Stimulated activated CD4-positive, alpha-beta T cell treated with anti-CD3 and anti-CD28 coated beads, Interleukin-12 subunit alpha, Interleukin-12 subunit beta, amount 100 ng/mL, for 24 hours (primary cell): ENCODE measurements at regions not wholly inside any gene's neighbourhood (a gene's known extent, or its start where the extent isn't known, plus 50 kb on each side); places are given as distances from the start of the nearest gene placed in this dataset.
"Not testable (repeated sequence)": the region's sequence is repeated elsewhere in the genome, so short reads cannot be mapped to it uniquely, and the experiment has no call there.

Source experiments
- DNase-seq, 2 experiments: peaks; one replicate each; pipeline ENCODE4 v3.0.0-alpha.2; 2020; ENCODE audit warnings: low read depth in 2 of 2

- no peak for DNase-seq
Observed at GRCh38 chr20:63145156-63145555, 70.8 kb downstream of the YTHDF1 start.

DNA sequence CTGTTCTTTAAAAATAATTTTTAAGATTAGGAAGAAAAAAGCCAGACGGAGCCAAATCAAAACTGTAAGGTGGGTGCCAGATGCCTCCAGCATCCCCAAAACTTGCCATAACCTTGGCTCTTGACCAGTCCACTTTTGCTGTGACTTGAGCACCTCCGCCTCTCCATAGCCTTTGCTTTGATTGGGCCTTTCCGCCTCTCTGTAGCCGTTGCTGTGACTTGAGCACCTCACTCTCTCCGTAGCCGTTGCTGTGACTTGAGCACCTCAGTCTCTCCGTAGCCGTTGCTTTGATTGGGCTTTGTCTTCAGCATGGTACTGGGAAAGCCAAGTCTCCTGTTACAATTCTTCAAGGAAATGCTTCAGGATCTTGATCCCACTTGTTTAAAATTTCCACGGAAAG is 73.0 kb downstream of the YTHDF1 start:
- no peak for DNase-seq

DNA sequence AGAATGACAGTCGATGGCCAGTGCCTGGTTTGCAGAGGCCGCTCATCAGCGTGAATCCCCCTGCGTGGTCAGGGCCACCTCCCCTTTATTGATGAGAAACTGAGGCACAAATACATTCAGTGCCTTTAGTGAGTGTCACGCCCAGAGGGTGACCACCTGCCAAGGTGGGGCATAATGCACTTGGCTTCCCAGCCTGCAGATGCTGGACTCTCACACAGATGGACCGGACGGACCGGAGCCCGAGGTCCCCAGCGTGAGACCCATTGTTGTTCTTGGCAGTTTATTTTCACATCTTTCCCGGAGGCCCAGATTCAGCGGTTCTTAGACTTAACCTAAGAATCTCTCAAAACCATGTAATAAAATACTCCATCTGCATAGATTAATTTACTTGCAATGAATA is 74.4 kb downstream of the YTHDF1 start:
- DNase-seq, result no peak

DNA sequence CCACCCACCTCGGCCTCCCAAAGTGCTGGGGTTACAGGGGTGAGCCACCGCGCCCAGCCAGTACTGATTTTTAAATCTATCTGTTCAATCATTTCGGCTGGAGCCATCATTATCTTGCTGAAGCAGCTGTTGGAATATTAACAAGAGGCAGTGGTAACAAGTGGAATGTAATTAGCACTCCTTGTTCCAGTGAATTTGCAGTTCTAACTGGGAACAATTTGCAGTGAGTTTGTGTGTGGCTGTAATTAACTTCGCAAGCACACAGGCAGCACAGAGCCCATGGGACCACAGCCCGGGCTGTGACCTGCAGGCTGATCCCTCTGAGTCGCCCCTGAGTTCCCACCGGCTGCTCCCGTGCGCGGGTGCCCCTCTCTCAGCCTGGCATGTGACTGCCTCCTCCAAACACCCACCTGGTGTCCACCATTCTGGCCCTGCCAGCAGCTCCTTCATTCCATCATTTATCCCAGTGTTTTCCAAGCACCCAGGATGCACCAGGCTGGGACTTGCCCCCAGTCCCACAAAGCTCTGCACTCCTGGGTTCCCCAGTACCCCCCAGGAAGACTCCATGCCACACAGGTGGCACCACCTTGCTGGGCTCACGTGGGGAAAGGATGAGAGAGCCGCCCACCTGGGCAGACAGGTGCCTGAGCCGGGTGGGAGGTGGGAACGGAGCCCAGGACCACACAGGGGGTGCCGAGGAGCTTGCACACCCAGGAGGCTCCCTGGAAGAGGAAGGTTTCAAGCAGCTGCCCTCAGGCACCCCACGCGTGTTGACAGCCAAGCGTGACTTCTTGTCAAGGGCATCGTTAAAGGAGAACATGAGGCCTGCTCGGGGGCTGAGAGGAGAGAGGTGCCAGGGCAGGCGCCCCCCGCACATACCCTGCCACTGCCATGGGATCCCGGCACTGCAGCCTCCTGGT is 75.2 kb downstream of the YTHDF1 start:
- DNase-seq, result no peak

DNA sequence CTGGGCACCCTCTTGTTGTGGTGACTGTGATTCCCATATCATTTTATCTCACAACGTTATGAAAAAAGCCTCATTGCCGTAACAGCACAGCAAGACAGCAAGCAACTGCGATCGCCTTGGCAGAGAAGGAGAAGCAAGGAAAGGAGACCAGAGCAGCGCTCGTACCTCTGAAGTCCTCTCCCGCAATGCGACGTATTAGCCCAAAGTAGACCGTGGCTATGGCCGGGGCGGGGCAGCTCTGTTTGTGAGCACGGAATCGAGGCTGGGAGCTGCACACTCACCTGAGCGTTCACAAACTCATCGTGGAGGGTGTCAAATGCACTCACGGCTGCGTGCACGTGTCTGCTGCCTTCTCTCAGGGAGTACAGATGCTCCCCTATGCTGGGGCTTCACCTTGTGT is 76.1 kb downstream of the YTHDF1 start:
- no peak for DNase-seq

- no peak for DNase-seq
Observed at GRCh38 chr20:63139356-63139755, 76.6 kb downstream of the YTHDF1 start.

GRCh38 chr20:63138855-63139341 is 77.0 kb downstream of the YTHDF1 start:
- DNase-seq, result no peak

DNA sequence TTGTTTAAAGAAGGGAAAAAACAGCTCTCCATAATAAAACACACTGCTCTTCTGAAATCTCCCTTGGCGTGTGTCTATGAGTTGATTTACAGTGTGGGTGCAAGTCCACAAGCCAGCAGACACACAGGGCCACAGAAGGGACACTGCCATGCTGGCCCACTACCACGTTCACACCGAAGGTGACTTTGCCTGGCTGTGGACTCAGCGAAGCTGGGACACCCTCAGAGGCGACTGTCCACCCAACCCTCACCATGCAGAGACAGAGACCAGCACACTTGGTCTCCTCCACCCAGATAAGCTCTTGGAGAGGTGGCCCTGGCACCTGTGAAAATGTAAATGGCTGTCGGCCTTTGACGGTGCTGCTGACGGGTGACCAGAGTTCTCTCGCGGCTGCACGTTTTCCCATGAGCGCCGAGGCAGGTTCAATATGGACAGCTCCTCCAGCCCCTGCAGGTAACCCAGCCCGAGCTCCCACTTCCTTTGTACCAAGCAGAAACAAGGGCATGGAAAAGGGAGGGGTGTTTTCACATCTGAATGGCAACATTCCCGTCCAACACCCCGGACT is 78.0 kb downstream of the YTHDF1 start:
- DNase-seq, result no peak

DNA sequence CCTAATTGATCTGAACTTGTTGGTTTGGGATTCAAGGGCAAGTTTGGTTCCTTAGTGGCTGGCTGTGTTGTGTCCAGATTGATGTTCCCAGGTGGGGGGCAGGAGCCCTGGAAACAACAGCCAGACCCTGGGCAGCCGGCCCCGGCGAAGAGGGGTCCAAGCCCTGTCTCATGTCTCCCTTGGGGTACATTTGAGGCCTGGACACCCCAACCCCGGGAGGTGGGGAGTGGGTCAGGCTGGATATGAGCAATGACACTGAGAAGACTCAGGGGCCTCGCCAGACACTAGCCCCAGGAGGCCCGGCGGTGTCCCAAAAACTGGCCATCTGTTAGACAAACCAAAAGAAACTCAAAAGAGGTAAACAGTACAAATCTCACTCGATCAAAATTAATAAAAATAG is 79.6 kb downstream of the YTHDF1 start:
- no peak for DNase-seq

GRCh38 chr20:63135411-63135810 is 80.5 kb downstream of the YTHDF1 start:
- no peak for DNase-seq

DNA sequence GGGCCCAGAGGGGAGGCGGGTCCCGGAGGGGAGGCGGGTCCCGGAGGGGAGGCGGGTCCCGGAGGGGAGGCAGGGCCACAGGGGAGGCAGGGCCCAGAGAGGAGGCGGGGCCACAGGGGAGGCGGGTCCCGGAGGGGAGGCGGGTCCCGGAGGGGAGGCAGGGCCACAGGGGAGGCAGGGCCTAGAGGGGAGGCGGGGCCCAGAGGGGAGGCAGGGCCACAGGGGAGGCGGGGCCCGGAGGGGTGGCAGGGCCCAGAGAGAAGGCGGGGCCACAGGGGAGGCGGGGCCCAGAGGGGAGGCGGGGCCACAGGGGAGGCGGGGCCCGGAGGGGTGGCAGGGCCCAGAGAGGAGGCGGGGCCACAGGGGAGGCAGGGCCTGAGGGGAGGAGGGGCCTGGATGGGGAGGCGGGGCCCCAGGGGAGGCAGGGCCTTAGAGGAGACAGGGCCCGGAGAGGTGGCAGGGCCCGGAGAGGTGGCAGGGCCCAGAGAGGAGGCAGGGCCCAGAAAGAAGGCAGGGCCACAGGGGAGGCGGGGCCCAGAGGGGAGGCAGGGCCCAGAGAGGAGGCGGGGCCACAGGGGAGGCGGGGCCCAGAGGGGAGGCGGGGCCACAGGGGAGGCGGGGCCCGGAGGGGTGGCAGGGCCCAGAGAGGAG is 81.1 kb downstream of the YTHDF1 start:
- DNase-seq, result not testable (repeated sequence)

GRCh38 chr20:63134201-63134612 is 81.7 kb downstream of the YTHDF1 start:
- no peak for DNase-seq

DNA sequence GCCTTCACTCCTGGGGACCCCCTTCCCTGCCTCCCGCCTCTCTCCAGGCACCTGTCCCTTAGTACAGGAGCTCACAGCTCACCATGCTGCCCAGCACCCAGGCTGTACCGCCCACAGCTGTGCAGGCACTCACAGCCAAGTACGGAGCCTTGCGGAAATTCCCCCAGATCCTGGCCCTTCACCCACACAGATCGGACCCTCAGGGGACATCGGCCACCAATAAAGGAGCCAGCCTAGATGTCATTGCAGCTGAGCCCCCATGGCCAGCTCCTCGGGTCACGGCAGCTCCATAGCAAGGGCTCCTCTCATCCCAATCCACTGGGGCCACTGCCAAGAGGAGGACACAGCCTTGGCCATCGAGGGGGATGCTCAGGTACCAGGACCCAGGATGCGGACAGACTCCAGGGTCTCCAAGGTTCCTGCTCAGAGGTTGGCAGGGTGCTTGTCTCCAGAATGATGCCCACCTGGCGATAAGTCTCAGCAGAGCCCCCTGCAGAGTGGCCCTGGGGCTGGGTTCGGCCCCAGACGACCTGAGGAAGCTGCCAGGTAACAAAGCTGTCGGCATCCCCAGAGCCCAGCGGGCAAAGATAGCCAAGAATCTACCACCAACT is 82.3 kb downstream of the YTHDF1 start:
- DNase-seq, result no peak

DNA sequence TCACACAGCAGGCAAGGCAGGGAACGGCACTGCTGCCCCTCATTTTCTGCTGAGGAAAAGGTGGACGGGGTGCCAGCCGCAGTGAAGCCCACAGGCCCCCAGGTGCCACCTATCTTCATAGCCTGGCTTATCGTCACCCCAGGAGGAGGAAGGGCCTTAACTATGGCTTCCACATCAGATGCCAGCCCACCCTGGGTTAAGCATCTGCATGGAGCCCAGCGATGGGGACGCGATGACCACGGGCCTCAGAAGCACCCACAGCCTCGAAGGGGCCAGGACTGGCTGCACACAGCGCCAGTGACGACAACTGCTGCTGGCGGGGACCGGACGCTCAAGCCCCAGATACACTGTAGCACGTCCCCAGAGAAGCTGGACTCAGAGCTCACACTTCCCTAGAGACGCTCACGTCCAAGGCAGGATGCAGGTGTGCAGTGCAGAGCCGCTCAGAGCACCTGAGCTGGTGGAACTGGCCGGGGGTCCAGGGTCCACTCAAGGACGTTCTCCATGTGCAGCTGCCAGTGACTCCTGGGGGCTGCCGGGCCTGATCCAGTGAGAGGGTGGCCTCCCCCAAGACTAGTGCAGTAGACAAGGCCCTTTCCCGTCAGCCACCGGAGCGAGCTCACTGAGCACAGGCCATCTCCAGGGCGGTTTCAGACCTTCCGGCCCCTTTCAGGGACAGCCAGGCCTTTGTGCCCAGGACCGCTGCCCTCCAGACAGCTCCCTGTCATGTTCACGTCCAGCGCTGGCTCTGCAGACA is 83.0 kb downstream of the YTHDF1 start:
- DNase-seq, result no peak

GRCh38 chr20:63132131-63132714 is 83.7 kb downstream of the YTHDF1 start:
- DNase-seq, result no peak

- no peak for DNase-seq
Observed at GRCh38 chr20:63130658-63131577, 85.0 kb downstream of the YTHDF1 start.

DNA sequence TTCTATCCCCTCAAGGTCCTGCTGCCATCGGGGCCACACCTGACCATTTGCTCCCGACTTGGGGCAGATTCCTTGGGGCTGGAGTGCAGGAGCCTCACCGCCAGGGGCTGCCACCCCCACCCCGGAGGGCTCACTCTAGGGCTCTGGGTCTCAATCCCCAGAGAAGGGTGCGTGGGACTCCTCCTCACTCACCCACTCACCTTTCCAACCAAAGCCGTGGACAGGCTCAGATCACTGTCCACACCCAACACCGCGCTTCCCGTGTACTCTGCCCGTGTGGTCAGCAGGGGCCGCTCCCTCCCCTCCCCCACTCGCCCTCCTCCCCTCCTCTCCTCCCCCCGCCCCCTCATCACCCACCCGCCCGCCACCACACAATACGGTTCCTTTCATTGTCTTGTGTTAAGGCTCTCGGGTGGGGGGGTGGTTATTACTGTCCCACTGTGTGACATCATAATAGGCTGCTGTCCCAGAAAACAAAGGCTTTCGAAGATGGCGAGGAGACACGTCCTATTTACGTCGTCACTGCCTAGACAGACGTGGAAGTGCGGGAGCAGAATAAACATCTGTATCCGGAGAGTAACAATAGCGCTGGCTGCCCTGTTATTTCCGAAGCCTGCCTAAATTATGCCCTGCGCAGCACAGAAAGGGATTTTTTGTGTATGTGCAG is 85.8 kb downstream of the YTHDF1 start:
- DNase-seq, result no peak

DNA sequence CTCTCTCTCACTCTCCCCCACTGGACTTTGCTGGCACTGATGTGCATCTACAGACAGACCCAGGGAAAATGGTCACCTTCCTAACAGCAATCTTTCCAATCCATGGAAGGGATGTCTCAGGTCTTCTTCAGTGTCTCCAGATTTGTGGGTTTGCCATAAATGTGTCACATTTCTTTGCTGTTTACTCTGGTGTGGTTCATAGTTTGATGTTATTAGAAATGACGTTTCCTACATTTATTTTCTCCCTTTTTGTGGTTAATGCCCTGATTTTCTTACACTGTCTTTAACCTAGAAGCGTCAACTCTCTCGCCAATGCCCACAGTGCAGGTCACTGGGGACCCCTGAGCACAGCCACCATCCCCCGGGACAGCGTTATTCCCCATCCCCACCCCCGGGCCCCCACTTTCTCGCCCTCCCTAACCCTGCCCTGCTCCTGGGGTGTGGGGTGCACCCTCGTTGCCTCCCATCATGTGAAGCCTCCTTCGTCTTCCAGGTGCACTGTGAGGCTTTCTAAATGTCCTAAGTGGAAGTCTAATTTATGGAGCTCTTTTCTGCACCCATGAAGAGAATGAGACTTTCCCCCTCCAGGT is 86.5 kb downstream of the YTHDF1 start:
- DNase-seq, result no peak

DNA sequence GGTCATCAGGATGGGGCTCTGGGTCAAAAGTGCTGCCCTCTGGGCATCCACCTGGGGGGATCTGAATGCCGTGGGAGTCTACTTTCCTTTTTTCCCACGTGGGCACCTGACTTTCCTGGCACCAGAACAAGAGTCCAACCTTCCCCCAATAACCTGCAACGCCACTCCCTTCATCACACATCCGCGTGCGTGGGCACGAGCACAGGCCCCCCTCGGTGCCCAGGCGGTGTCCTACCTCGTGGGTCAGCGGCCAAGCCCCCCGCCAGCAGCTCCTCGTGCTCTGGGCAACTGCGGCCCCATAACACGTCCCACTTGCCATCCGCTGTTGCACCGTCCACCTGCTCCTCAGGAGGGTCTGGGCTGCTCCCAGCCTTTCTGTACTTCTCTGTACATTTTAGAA is 87.0 kb downstream of the YTHDF1 start:
- DNase-seq, result no peak
